Neural cell (in vitro differentiated cells): ENCODE measurements at regions not wholly inside any gene's neighbourhood (a gene's known extent, or its start where the extent isn't known, plus 50 kb on each side); places are given as distances from the start of the nearest gene placed in this dataset.

ENCODE experiments used
- EP300 ChIP-seq: fragments of 450-650 bp; conservative IDR thresholded peaks from 2 replicates; pipeline ENCODE4 v1.6.1; 2014; ENCODE audit warnings: antibody characterized with exemption, mild to moderate bottlenecking, moderate library complexity; ENCODE audit not compliant: poor library complexity, severe bottlenecking
- REST ChIP-seq: IDR thresholded peaks from 2 replicates; pipeline ENCODE4 v1.6.1; 2012; ENCODE audit warnings: borderline replicate concordance
- SMC3 ChIP-seq: fragments of 450-650 bp; conservative IDR thresholded peaks from 2 replicates; pipeline ENCODE4 v1.6.1; 2014; ENCODE audit warnings: antibody characterized with exemption, mild to moderate bottlenecking, moderate library complexity; ENCODE audit not compliant: poor library complexity
- TF ChIP-seq, protein P1 (sequence below): fragments of 450-650 bp; IDR thresholded peaks from 2 replicates; pipeline ENCODE4 v1.5.1; 2014; ENCODE audit warnings: antibody characterized with exemption, mild to moderate bottlenecking, moderate library complexity; ENCODE audit not compliant: poor library complexity, severe bottlenecking

GRCh38 chr6:113623129-113623528 lies 234.0 kb upstream of the MARCKS start:
- TF ChIP-seq, protein P1, sequence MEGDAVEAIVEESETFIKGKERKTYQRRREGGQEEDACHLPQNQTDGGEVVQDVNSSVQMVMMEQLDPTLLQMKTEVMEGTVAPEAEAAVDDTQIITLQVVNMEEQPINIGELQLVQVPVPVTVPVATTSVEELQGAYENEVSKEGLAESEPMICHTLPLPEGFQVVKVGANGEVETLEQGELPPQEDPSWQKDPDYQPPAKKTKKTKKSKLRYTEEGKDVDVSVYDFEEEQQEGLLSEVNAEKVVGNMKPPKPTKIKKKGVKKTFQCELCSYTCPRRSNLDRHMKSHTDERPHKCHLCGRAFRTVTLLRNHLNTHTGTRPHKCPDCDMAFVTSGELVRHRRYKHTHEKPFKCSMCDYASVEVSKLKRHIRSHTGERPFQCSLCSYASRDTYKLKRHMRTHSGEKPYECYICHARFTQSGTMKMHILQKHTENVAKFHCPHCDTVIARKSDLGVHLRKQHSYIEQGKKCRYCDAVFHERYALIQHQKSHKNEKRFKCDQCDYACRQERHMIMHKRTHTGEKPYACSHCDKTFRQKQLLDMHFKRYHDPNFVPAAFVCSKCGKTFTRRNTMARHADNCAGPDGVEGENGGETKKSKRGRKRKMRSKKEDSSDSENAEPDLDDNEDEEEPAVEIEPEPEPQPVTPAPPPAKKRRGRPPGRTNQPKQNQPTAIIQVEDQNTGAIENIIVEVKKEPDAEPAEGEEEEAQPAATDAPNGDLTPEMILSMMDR, result no peak
- no peak for TF ChIP-seq REST
- no peak for TF ChIP-seq SMC3
- TF ChIP-seq EP300, result no peak
